Karpas-422 (cell line): ENCODE measurements at regions not wholly inside any gene's neighbourhood (a gene's known extent, or its start where the extent isn't known, plus 50 kb on each side); places are given as distances from the start of the nearest gene placed in this dataset.

Source experiments
- DNase-seq: peaks from one replicate; pipeline ENCODE4 v3.0.0-alpha.2; 2015
- H2AFZ ChIP-seq: fragments of 200-600 bp; sonication (generic); 2 replicates; pipeline ENCODE4 v1.6.1; 2014; ENCODE audit warnings: antibody characterized with exemption, low read length, mixed read lengths
- H3K27ac ChIP-seq: fragments of 200-600 bp; sonication (generic); 2 replicates; pipeline ENCODE4 v1.5.1; 2014; ENCODE audit warnings: mild to moderate bottlenecking, low read length, moderate library complexity
- H3K27me3 ChIP-seq: fragments of 200-600 bp; sonication (generic); 2 replicates; pipeline ENCODE4 v1.6.1; 2014; ENCODE audit warnings: low read length, mixed read lengths
- H3K36me3 ChIP-seq: fragments of 200-600 bp; sonication (generic); 2 replicates; pipeline ENCODE4 v1.6.1; 2014; ENCODE audit warnings: low read length, mixed read lengths; ENCODE audit not compliant: insufficient read depth
- H3K4me1 ChIP-seq: fragments of 200-600 bp; sonication (generic); 2 replicates; pipeline ENCODE4 v1.6.1; 2014; ENCODE audit warnings: mild to moderate bottlenecking, low read length, mixed read lengths
- H3K4me2 ChIP-seq: fragments of 200-600 bp; sonication (generic); 2 replicates; pipeline ENCODE4 v1.6.1; 2014; ENCODE audit warnings: low read length, low read depth, mild to moderate bottlenecking; ENCODE audit not compliant: poor library complexity, severe bottlenecking
- H3K4me3 ChIP-seq: fragments of 200-600 bp; sonication (generic); 2 replicates; pipeline ENCODE4 v1.5.1; 2014; ENCODE audit warnings: mild to moderate bottlenecking, antibody characterized with exemption, low read length, mixed read lengths
- H3K79me2 ChIP-seq: fragments of 200-600 bp; sonication (generic); 2 replicates; pipeline ENCODE4 v1.6.1; 2014; ENCODE audit warnings: mild to moderate bottlenecking, low read length, mixed read lengths
- H3K9ac ChIP-seq: fragments of 200-600 bp; sonication (generic); 2 replicates; pipeline ENCODE4 v1.6.0; 2014; ENCODE audit warnings: low read length
- H3K9me2 ChIP-seq: fragments of 200-600 bp; sonication (generic), shearing (Covaris generic); replicated peaks from 2 replicates; pipeline ENCODE4 v1.6.0; 2014; ENCODE audit warnings: mild to moderate bottlenecking, low read length, moderate library complexity; ENCODE audit not compliant: insufficient read depth
- H3K9me3 ChIP-seq: fragments of 300-700, 200-600 bp; sonication (generic); 2 replicates; pipeline ENCODE4 v1.6.1; 2014; ENCODE audit warnings: low read length, mixed read lengths
- H4K20me1 ChIP-seq: fragments of 200-600 bp; sonication (generic); 2 replicates; pipeline ENCODE4 v1.6.1; 2014; ENCODE audit warnings: mild to moderate bottlenecking, antibody characterized with exemption, low read length, low read depth; ENCODE audit not compliant: insufficient read depth

GRCh38 chr5:54638106-54638505 lies 120.5 kb downstream of the SNX18 start:
- Histone ChIP-seq H3K27ac (no peak overlapping the region), H3K4me3 (no peak overlapping the region)

DNA sequence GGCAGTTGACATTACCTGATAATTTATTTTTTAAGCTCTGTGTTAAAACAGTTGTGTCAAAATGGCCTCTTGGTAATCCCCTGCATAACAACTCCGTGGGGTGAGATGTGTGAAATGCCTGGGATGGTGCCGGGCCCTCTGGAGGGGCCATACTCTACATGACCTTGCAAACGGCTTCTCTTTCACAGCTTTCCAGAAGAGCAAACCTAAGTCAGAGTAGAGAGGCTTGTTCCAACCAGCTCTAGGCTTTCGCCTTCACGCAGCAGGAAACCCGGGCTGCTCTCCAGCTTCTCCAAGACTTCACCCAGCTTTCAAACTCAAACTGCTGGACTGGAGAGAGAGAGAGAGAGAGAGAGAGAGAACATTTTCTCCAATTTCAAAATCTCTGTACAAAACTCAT lies 120.1 kb downstream of the SNX18 start:
- Histone ChIP-seq H3K9ac (no peak overlapping the region), H3K9me3 (no peaks in the 10 kb centered on the region), H3K4me2 (no peak overlapping the region), H4K20me1 (no peaks in the 10 kb centered on the region), H3K9me2 (no peaks in the 10 kb centered on the region), H3K27ac (no peak overlapping the region), H3K36me3 (no peaks in the 10 kb centered on the region), H3K4me1 (no peaks in the 10 kb centered on the region), H3K4me3 (no peak overlapping the region), H3K79me2 (no peaks in the 10 kb centered on the region), H2AFZ (no peak overlapping the region), H3K27me3 (no peaks in the 10 kb centered on the region)
- no peak for DNase-seq

More at GRCh38 chr5:54638106-54638505, 120.5 kb downstream of the SNX18 start:
- Histone ChIP-seq H2AFZ (no peak overlapping the region), H3K9me3 (no peaks in the 10 kb centered on the region), H4K20me1 (no peaks in the 10 kb centered on the region), H3K4me2 (no peak overlapping the region), H3K79me2 (no peaks in the 10 kb centered on the region), H3K27me3 (no peaks in the 10 kb centered on the region), H3K9ac (no peak overlapping the region), H3K36me3 (no peaks in the 10 kb centered on the region), H3K4me1 (no peaks in the 10 kb centered on the region), H3K9me2 (no peaks in the 10 kb centered on the region)
- no peak for DNase-seq

DNA sequence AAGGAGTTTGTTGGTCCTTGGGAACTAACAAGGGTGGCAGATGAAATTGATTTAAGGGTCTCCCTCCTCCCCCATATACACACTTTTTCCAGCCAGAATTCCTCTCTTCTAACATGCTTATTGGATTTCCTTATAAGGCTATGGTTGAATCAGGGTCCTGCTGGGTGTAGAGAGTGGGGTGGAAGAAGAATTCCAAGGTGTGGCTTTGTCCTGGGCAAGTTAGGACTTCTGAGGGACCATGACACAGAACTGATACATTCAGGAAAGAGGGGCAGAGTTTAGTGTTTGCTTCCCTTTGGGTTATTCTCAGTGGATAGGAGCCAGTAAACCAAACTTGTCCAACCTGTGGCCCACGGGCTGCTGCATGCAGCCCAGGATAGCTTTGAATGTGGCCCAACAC lies 116.5 kb downstream of the SNX18 start:
- H3K9me2 ChIP-seq = no peaks in the 10 kb centered on the region
- no peak overlapping the region for H3K4me3 ChIP-seq
- H3K36me3 ChIP-seq = no peaks in the 10 kb centered on the region
- no peaks in the 10 kb centered on the region for H3K79me2 ChIP-seq
- no peaks in the 10 kb centered on the region; the same call in 1 of the 2 replicates for H3K27me3 ChIP-seq
- no peak overlapping the region for H3K9ac ChIP-seq
- no peaks in the 10 kb centered on the region for H3K9me3 ChIP-seq
- H3K27ac ChIP-seq = no peak overlapping the region
- peaks cover 5% of the 10 kb centered on the region for H3K4me1 ChIP-seq
- DNase-seq = no peak
- H2AFZ ChIP-seq = no peak overlapping the region
- no peaks in the 10 kb centered on the region for H4K20me1 ChIP-seq
- H3K4me2 ChIP-seq = no peak overlapping the region

DNA sequence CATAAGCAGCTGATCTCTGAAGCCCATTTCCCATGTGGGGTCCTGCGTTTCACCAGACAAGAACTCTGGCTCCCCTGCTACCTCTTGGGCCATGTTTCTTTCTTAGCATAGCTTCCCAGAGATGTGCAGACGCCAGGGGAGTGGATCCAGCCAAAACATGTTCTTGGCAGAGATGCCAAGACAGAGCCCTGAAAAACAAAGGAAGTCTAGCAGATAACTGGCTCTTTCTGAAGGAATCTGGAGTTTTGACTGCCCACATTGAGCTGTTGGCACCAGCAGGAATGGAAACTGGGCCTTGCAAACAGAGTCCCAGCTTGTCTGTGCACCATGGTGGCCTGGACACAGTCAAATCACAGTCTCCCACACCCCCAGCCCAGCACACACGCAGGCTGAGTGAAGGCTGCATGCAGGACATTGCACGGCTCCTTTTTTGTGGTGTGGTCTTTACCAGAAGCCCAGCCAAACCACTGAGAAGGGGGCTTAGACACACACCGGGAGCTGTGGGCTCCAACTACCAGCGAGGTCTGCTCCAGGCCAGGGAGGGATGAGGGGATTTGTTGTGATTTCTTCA lies 114.7 kb downstream of the SNX18 start:
- no peak overlapping the region for H3K4me2 ChIP-seq
- H3K27ac ChIP-seq = no peak overlapping the region
- no peaks in the 10 kb centered on the region for H3K9me2 ChIP-seq
- H3K36me3 ChIP-seq = no peaks in the 10 kb centered on the region
- no peak overlapping the region for H3K9ac ChIP-seq
- no peaks in the 10 kb centered on the region for H3K79me2 ChIP-seq
- peaks cover 9% of the 10 kb centered on the region for H3K4me1 ChIP-seq
- DNase-seq = no peak
- no peak overlapping the region for H2AFZ ChIP-seq
- no peaks in the 10 kb centered on the region for H4K20me1 ChIP-seq
- H3K27me3 ChIP-seq = no peaks in the 10 kb centered on the region; the same call in 1 of the 2 replicates
- H3K9me3 ChIP-seq = no peaks in the 10 kb centered on the region
- no peak overlapping the region for H3K4me3 ChIP-seq

- Histone ChIP-seq H3K4me1 (peaks cover 9% of the 10 kb centered on the region), H3K9me2 (no peaks in the 10 kb centered on the region), H3K36me3 (no peaks in the 10 kb centered on the region)
These were observed 113.3 kb downstream of the SNX18 start for GRCh38 chr5:54630738-54631359.

GRCh38 chr5:54629115-54629514 lies 111.6 kb downstream of the SNX18 start:
- no peak overlapping the region for H2AFZ ChIP-seq
- H3K9me3 ChIP-seq = no peaks in the 10 kb centered on the region
- no peaks in the 10 kb centered on the region for H3K36me3 ChIP-seq
- H3K4me1 ChIP-seq = peaks cover 9% of the 10 kb centered on the region
- H3K79me2 ChIP-seq = no peaks in the 10 kb centered on the region
- no peaks in the 10 kb centered on the region for H4K20me1 ChIP-seq
- no peaks in the 10 kb centered on the region; the same call in 1 of the 2 replicates for H3K27me3 ChIP-seq
- no peak overlapping the region for H3K9ac ChIP-seq
- H3K27ac ChIP-seq = no peak overlapping the region
- no peak overlapping the region for H3K4me3 ChIP-seq
- H3K4me2 ChIP-seq = no peak overlapping the region
- DNase-seq = peak; percentile 42
- H3K9me2 ChIP-seq = no peaks in the 10 kb centered on the region

More at GRCh38 chr5:54630738-54631359, 113.3 kb downstream of the SNX18 start:
- H4K20me1 ChIP-seq = no peaks in the 10 kb centered on the region
- no peak overlapping the region for H3K4me3 ChIP-seq
- no peak overlapping the region for H3K9ac ChIP-seq
- H3K79me2 ChIP-seq = no peaks in the 10 kb centered on the region
- H3K9me3 ChIP-seq = no peaks in the 10 kb centered on the region
- no peak for DNase-seq
- H3K4me2 ChIP-seq = no peak overlapping the region
- H2AFZ ChIP-seq = no peak overlapping the region
- no peaks in the 10 kb centered on the region; the same call in 1 of the 2 replicates for H3K27me3 ChIP-seq
- no peak overlapping the region for H3K27ac ChIP-seq

DNA sequence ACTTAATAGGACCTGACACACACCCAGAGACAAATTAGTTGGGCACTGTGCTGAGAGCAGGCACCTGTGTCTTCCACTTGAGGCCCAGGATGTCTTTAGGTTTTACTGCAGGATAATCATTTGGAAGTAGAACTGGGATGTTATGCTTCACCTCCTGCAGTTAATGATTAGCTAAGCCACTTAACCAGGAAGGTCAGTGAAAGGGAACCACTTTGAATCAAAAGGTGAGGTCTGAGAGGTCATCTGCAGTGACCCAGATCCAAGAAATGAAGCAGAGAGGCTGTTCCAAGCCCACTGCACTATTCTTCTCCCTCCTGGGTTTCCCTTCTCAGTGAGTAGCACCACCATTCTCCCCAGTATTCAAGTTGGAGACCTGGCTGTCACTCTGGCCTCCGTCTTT lies 110.5 kb downstream of the SNX18 start:
- no peak overlapping the region for H2AFZ ChIP-seq
- no peak overlapping the region for H3K4me2 ChIP-seq
- no peak overlapping the region for H3K27ac ChIP-seq
- DNase-seq = no peak
- no peaks in the 10 kb centered on the region for H3K36me3 ChIP-seq
- no peak overlapping the region for H3K9ac ChIP-seq
- H3K4me3 ChIP-seq = no peak overlapping the region
- H3K27me3 ChIP-seq = no peaks in the 10 kb centered on the region; the same call in 1 of the 2 replicates
- no peaks in the 10 kb centered on the region for H4K20me1 ChIP-seq
- H3K79me2 ChIP-seq = no peaks in the 10 kb centered on the region
- no peaks in the 10 kb centered on the region for H3K9me3 ChIP-seq
- H3K4me1 ChIP-seq = peaks cover 9% of the 10 kb centered on the region
- no peaks in the 10 kb centered on the region for H3K9me2 ChIP-seq

- Histone ChIP-seq H3K4me1 (peaks cover 9% of the 10 kb centered on the region), H3K4me3 (no peak overlapping the region), H3K9me2 (no peaks in the 10 kb centered on the region), H2AFZ (no peak overlapping the region), H3K27me3 (no peaks in the 10 kb centered on the region; the same call in 1 of the 2 replicates), H3K4me2 (no peak overlapping the region), H3K9me3 (no peaks in the 10 kb centered on the region), H3K36me3 (no peaks in the 10 kb centered on the region), H4K20me1 (no peaks in the 10 kb centered on the region), H3K27ac (no peak overlapping the region), H3K9ac (no peak overlapping the region), H3K79me2 (no peaks in the 10 kb centered on the region)
- DNase-seq = no peak
These were observed 108.8 kb downstream of the SNX18 start for GRCh38 chr5:54626407-54626806.
